ENCODE measurements at regions not wholly inside any gene's neighbourhood (a gene's known extent, or its start where the extent isn't known, plus 50 kb on each side); places are given as distances from the start of the nearest gene placed in this dataset.

- TF ChIP-seq CTCF (conservative IDR thresholded peaks at IDR 0.05; ENCODE audit: low read depth, low read length) = no peak
- no peak for TF ChIP-seq POLR2A (IDR thresholded peaks at IDR 0.05; ENCODE audit: low read depth, low read length)
- no peak for TF ChIP-seq ELK1 (IDR thresholded peaks at IDR 0.05; ENCODE audit: borderline replicate concordance, low read depth, low read length)
- TF ChIP-seq MXI1 (IDR thresholded peaks at IDR 0.05; ENCODE audit: borderline replicate concordance, low read depth, low read length) = no peak
- no peak for TF ChIP-seq BHLHE40 (IDR thresholded peaks at IDR 0.05; ENCODE audit: low read depth, low read length)
- no peak for TF ChIP-seq RFX5 (IDR thresholded peaks at IDR 0.05; ENCODE audit: low read depth, low read length)
- no peak for TF ChIP-seq RCOR1 (IDR thresholded peaks at IDR 0.05; ENCODE audit: insufficient replicate concordance, low read length)
- no peak for TF ChIP-seq CEBPB (IDR thresholded peaks at IDR 0.05; ENCODE audit: low read depth, low read length)
Measured at GRCh38 chr4:119962631-119963030, 104.0 kb downstream of the MAD2L1 start.
